ENCODE measurements at regions not wholly inside any gene's neighbourhood (a gene's known extent, or its start where the extent isn't known, plus 50 kb on each side); places are given as distances from the start of the nearest gene placed in this dataset.

- Histone ChIP-seq H3K27ac (replicated peaks) (no peak overlapping the region), H3K27me3 (ENCODE audit: insufficient read depth, poor library complexity, severe bottlenecking) (no peaks in the 10 kb centered on the region), H3K4me3 (replicated peaks; ENCODE audit: insufficient read depth, low read length) (no peak overlapping the region)
- no peak for DNase-seq (ENCODE audit: low read depth in 1 of 2, low spot score in 1 of 2)
- TF ChIP-seq POLR2AphosphoS5 (IDR thresholded peaks at IDR 0.05; ENCODE audit: low read depth), result no peak
- TF ChIP-seq, protein P1, sequence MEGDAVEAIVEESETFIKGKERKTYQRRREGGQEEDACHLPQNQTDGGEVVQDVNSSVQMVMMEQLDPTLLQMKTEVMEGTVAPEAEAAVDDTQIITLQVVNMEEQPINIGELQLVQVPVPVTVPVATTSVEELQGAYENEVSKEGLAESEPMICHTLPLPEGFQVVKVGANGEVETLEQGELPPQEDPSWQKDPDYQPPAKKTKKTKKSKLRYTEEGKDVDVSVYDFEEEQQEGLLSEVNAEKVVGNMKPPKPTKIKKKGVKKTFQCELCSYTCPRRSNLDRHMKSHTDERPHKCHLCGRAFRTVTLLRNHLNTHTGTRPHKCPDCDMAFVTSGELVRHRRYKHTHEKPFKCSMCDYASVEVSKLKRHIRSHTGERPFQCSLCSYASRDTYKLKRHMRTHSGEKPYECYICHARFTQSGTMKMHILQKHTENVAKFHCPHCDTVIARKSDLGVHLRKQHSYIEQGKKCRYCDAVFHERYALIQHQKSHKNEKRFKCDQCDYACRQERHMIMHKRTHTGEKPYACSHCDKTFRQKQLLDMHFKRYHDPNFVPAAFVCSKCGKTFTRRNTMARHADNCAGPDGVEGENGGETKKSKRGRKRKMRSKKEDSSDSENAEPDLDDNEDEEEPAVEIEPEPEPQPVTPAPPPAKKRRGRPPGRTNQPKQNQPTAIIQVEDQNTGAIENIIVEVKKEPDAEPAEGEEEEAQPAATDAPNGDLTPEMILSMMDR (IDR thresholded peaks at IDR 0.05; ENCODE audit: insufficient read depth, low read length), result no peak
Measured at GRCh38 chr13:19068691-19069090, 112.9 kb downstream of the TUBA3C start.

GRCh38 chr13:19067767-19068166 lies 113.9 kb downstream of the TUBA3C start:
- H3K27ac ChIP-seq (replicated peaks), result no peak overlapping the region

DNA sequence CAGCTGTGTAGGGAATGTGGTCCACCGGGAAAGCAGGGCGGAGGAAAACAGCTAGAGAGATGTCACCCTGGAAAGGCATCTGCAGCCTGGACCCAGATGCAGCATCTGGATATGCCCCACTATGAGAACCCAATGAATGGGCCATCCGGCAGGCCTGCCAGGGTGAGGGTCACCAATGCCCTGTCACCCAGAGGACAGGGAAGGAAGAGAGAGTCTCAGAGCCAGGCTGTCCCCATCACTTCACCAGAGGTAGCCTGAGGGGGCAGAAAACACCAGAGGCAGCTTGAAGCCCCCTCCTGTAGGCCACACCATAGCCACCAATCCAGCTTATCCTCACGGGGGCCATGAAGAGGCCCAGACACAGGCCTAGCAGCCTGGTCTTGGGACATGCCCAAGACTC lies 118.8 kb downstream of the TUBA3C start:
- H3K27ac ChIP-seq (replicated peaks), result no peak overlapping the region
- no peak for DNase-seq (ENCODE audit: low read depth in 1 of 2, low spot score in 1 of 2)
- TF ChIP-seq GABPA (IDR thresholded peaks at IDR 0.05; ENCODE audit: low read depth), result no peak
- TF ChIP-seq POLR2AphosphoS5 (IDR thresholded peaks at IDR 0.05; ENCODE audit: low read depth), result no peak
- no peak for TF ChIP-seq SPI1 (IDR thresholded peaks at IDR 0.05; ENCODE audit: borderline replicate concordance, low read depth)
- TF ChIP-seq, protein P1 (IDR thresholded peaks at IDR 0.05; ENCODE audit: insufficient read depth, low read length), result no peak
- no peak for TF ChIP-seq REST (IDR thresholded peaks at IDR 0.05; ENCODE audit: insufficient replicate concordance, low read depth)
- no peak overlapping the region for H3K4me3 ChIP-seq (replicated peaks; ENCODE audit: insufficient read depth, low read length)
- H3K27me3 ChIP-seq (ENCODE audit: insufficient read depth, poor library complexity, severe bottlenecking), result no peaks in the 10 kb centered on the region

More at GRCh38 chr13:19067767-19068166, 113.9 kb downstream of the TUBA3C start:
- TF ChIP-seq, protein P1 (IDR thresholded peaks at IDR 0.05; ENCODE audit: insufficient read depth, low read length), result no peak
- no peak for TF ChIP-seq GABPA (IDR thresholded peaks at IDR 0.05; ENCODE audit: low read depth)
- no peak for DNase-seq (ENCODE audit: low read depth in 1 of 2, low spot score in 1 of 2)
- no peaks in the 10 kb centered on the region for H3K27me3 ChIP-seq (ENCODE audit: insufficient read depth, poor library complexity, severe bottlenecking)
- no peak overlapping the region for H3K4me3 ChIP-seq (replicated peaks; ENCODE audit: insufficient read depth, low read length)

DNA sequence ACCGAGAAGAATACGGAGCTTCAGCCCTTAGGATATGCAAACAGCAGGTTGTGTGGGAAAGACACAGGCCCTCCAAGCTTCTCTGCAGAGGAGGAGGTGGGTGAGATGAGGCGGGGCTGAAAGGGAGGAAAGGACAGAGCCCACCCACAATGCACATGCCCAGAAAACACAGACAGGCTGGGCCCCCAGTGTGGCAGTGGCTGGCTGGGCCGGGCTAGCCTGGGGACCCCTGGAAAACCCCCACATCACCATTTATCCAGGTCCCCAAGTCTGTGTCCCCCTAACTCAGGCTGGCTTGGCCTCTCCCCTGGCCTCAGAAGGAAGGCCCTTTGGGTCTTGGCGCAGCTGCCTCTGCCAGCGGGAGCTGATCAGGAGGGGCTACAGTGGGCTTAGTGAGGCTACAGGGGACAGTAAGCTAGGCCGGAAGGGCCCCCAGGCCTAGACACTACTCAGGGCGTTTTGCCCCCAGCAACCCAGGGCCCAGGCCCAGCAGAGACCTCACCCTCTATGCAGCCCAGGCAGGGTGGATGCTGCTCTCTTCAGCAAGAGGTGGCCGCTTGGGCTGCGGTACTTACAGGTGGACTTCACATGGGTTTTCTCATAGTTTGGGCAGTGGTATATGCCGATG lies 119.5 kb downstream of the TUBA3C start:
- no peak overlapping the region for H3K4me3 ChIP-seq (replicated peaks; ENCODE audit: insufficient read depth, low read length)
- H3K27ac ChIP-seq (replicated peaks), result no peak overlapping the region
- no peaks in the 10 kb centered on the region for H3K27me3 ChIP-seq (ENCODE audit: insufficient read depth, poor library complexity, severe bottlenecking)
- no peak for TF ChIP-seq GABPA (IDR thresholded peaks at IDR 0.05; ENCODE audit: low read depth)
- TF ChIP-seq, protein P1 (IDR thresholded peaks at IDR 0.05; ENCODE audit: insufficient read depth, low read length), result no peak
- TF ChIP-seq REST (IDR thresholded peaks at IDR 0.05; ENCODE audit: insufficient replicate concordance, low read depth), result no peak
- no peak for TF ChIP-seq SPI1 (IDR thresholded peaks at IDR 0.05; ENCODE audit: borderline replicate concordance, low read depth)
- no peak for TF ChIP-seq POLR2AphosphoS5 (IDR thresholded peaks at IDR 0.05; ENCODE audit: low read depth)
- DNase-seq (ENCODE audit: low read depth in 1 of 2, low spot score in 1 of 2), result no peak
